WTC11 (cell line): ENCODE measurements at regions not wholly inside any gene's neighbourhood (a gene's known extent, or its start where the extent isn't known, plus 50 kb on each side); places are given as distances from the start of the nearest gene placed in this dataset.

ENCODE experiments used
- ATAC-seq: fragments of 200-7000 bp; cut with Tn5 transposase; 2 replicates; pipeline ENCODE4 v1.10.0; 2021; ENCODE audit warnings: mild to moderate bottlenecking, moderate library complexity
- CTCF ChIA-PET: fragments of 300-600 bp; sonication (Branson Sonifier 250); formaldehyde crosslinking; loops from one replicate; lab custom pipeline; 2021; ENCODE audit warnings: antibody characterized with exemption; lab: Charles Lee
- POLR2A ChIA-PET: fragments of 350-600 bp; sonication (Branson Sonifier 250); formaldehyde crosslinking; loops from one replicate; lab custom pipeline; 2021; ENCODE audit warnings: antibody characterized with exemption; lab: Charles Lee
- DNase-seq: peaks from one replicate; pipeline ENCODE4 v3.0.0; 2021; ENCODE audit warnings: low spot score
- H3K27ac Mint-ChIP-seq: 2 replicates; pipeline ENCODE4 v1.8.0; 2021; ENCODE audit warnings: mixed read lengths
- H3K27me3 Mint-ChIP-seq: 2 replicates; pipeline ENCODE4 v1.8.0; 2021; ENCODE audit warnings: low read depth, mild to moderate bottlenecking, moderate library complexity, mixed read lengths
- H3K36me3 Mint-ChIP-seq: 2 replicates; pipeline ENCODE4 v1.8.0; 2021; ENCODE audit warnings: mixed read lengths
- H3K4me1 Mint-ChIP-seq: 2 replicates; pipeline ENCODE4 v1.8.0; 2022; ENCODE audit warnings: mixed read lengths
- H3K4me3 Mint-ChIP-seq: 2 replicates; pipeline ENCODE4 v1.8.0; 2021; ENCODE audit warnings: mild to moderate bottlenecking, moderate library complexity, mixed read lengths
- H3K9me3 Mint-ChIP-seq: 2 replicates; pipeline ENCODE4 v1.8.0; 2021; ENCODE audit warnings: mixed read lengths
- ATF3 ChIP-seq: sonication (generic); formaldehyde crosslinking; conservative IDR thresholded peaks from 2 replicates; pipeline ENCODE4 v1.8.1; 2022; ENCODE audit warnings: mild to moderate bottlenecking, missing genetic modification reagents
- FOXP1 ChIP-seq: sonication (generic); formaldehyde crosslinking; IDR thresholded peaks from 2 replicates; pipeline ENCODE4 v1.8.0; 2022; ENCODE audit warnings: missing genetic modification reagents, mild to moderate bottlenecking, moderate library complexity, borderline replicate concordance
- FOXP4 ChIP-seq: sonication (generic); formaldehyde crosslinking; IDR thresholded peaks from 2 replicates; pipeline ENCODE4 v1.8.0; 2022; ENCODE audit warnings: mild to moderate bottlenecking, missing genetic modification reagents
- GTF2I ChIP-seq: fragments of 250-450 bp; sonication (Bioruptor Pico); conservative IDR thresholded peaks from 2 replicates; pipeline ENCODE4 v1.4.0; 2021; ENCODE audit warnings: mild to moderate bottlenecking
- MAX ChIP-seq: sonication (generic); formaldehyde crosslinking; IDR thresholded peaks from 2 replicates; pipeline ENCODE4 v1.8.0; 2022; ENCODE audit warnings: mild to moderate bottlenecking, missing genetic modification reagents
- MYBL2 ChIP-seq: sonication (generic); formaldehyde crosslinking; IDR thresholded peaks from 2 replicates; pipeline ENCODE4 v1.8.1; 2023; ENCODE audit warnings: mild to moderate bottlenecking, moderate library complexity, missing genetic modification reagents
- NFYB ChIP-seq: sonication (generic); formaldehyde crosslinking; conservative IDR thresholded peaks from 2 replicates; pipeline ENCODE4 v1.8.0; 2022; ENCODE audit warnings: low read depth, missing genetic modification reagents
- NR3C1 ChIP-seq: sonication (generic); formaldehyde crosslinking; conservative IDR thresholded peaks from 2 replicates; pipeline ENCODE4 v1.8.1; 2023; ENCODE audit warnings: low read depth, mild to moderate bottlenecking, missing genetic modification reagents
- OVOL2 ChIP-seq: fragments of 250-450 bp; sonication (Bioruptor Pico); IDR thresholded peaks from 2 replicates; pipeline ENCODE4 v1.9.0; 2021; ENCODE audit warnings: mild to moderate bottlenecking, borderline replicate concordance
- RORB ChIP-seq: fragments of 250-450 bp; sonication (Bioruptor Pico); IDR thresholded peaks from 2 replicates; pipeline ENCODE4 v1.9.0; 2021; ENCODE audit warnings: mild to moderate bottlenecking
- SMAD4 ChIP-seq: sonication (generic); formaldehyde crosslinking; IDR thresholded peaks from 2 replicates; pipeline ENCODE4 v1.8.0; 2022; ENCODE audit warnings: mild to moderate bottlenecking, missing genetic modification reagents
- SP1 ChIP-seq: sonication (generic); formaldehyde crosslinking; conservative IDR thresholded peaks from 2 replicates; pipeline ENCODE4 v1.8.1; 2022; ENCODE audit warnings: missing genetic modification reagents
- TCF7 ChIP-seq: sonication (generic); formaldehyde crosslinking; IDR thresholded peaks from 2 replicates; pipeline ENCODE4 v1.8.0; 2022; ENCODE audit warnings: mild to moderate bottlenecking, low read depth, missing genetic modification reagents, moderate library complexity
- ZNF138 ChIP-seq: sonication (generic); formaldehyde crosslinking; conservative IDR thresholded peaks from 2 replicates; pipeline ENCODE4 v1.8.1; 2022; ENCODE audit warnings: mild to moderate bottlenecking, moderate library complexity, missing genetic modification reagents
- ZNF416 ChIP-seq: fragments of 250-450 bp; sonication (Bioruptor Pico); IDR thresholded peaks from 2 replicates; pipeline ENCODE4 v1.9.0; 2021; ENCODE audit warnings: mild to moderate bottlenecking, inconsistent platforms
- ZNF532 ChIP-seq: fragments of 250-450 bp; sonication (Bioruptor Pico); IDR thresholded peaks from 2 replicates; pipeline ENCODE4 v1.9.0; 2021; ENCODE audit warnings: mild to moderate bottlenecking, borderline replicate concordance
- TF ChIP-seq, protein P1 (sequence below): fragments of 250-450 bp; sonication (Bioruptor Pico); conservative IDR thresholded peaks from 2 replicates; pipeline ENCODE4 v1.9.0; 2021; ENCODE audit warnings: mild to moderate bottlenecking
- TF ChIP-seq, protein P2 (sequence below): sonication (generic); formaldehyde crosslinking; IDR thresholded peaks from 2 replicates; pipeline ENCODE4 v1.8.1; 2022; ENCODE audit warnings: low read depth, missing genetic modification reagents, borderline replicate concordance
- TF ChIP-seq, protein P3 (sequence below): fragments of 250-450 bp; sonication (Bioruptor Pico); IDR thresholded peaks from 2 replicates; pipeline ENCODE4 v1.9.0; 2021; ENCODE audit warnings: mild to moderate bottlenecking

- no peak for TF ChIP-seq NR3C1
- TF ChIP-seq FOXP4 (CRISPR knock-in tag), result peak; percentile 40; the same call in 1 of the 2 replicates
- TF ChIP-seq, protein P1, sequence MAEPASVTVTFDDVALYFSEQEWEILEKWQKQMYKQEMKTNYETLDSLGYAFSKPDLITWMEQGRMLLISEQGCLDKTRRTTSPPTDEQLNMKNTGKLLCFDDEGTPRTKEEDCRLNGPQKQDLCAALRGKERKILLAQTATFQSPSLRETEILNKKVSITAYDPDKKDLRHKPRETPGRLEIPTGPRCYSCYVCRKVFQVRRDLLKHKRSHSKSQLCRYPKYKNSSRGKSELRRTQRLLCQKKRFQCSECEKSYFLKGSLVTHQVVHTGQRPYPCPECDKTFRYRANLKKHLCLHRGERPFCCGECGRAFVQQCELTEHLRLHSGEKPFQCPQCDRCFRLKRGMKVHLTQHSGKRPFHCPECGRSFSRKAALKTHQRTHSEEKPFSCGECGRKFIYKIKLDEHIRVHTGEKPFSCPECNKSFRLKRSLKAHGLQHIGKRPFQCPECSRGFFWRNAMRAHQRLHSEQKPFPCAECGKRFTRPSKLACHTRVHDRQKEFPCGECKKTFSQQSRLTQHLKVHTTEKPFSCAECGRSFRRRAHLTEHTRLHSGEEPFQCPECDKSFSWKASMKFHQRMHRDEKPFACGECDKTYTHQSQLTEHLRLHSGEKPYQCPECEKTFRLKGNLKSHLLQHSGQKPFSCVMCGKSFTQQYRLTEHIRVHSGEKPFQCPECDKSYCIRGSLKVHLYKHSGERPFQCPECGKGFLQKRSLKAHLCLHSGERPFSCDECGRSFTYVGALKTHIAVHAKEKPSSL (CRISPR knock-in tag), result no peak
- TF ChIP-seq OVOL2 (CRISPR knock-in tag), result no peak
- TF ChIP-seq ZNF138 (CRISPR knock-in tag), result no peak
- no peak for TF ChIP-seq ZNF416 (CRISPR knock-in tag)
- peak; percentile 35; the same call in 1 of the 2 replicates for TF ChIP-seq FOXP1
- TF ChIP-seq TCF7 (CRISPR knock-in tag), result peak; percentile 55; the same call in 1 of the 2 replicates
- TF ChIP-seq SP1 (CRISPR knock-in tag), result 0 out of 2 replicates have a peak, but pooled peaks have one; percentile 40
- no peak for TF ChIP-seq GTF2I (CRISPR knock-in tag)
- TF ChIP-seq, protein P2, sequence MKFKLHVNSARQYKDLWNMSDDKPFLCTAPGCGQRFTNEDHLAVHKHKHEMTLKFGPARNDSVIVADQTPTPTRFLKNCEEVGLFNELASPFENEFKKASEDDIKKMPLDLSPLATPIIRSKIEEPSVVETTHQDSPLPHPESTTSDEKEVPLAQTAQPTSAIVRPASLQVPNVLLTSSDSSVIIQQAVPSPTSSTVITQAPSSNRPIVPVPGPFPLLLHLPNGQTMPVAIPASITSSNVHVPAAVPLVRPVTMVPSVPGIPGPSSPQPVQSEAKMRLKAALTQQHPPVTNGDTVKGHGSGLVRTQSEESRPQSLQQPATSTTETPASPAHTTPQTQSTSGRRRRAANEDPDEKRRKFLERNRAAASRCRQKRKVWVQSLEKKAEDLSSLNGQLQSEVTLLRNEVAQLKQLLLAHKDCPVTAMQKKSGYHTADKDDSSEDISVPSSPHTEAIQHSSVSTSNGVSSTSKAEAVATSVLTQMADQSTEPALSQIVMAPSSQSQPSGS, result no peak
- TF ChIP-seq ATF3 (CRISPR knock-in tag), result no peak
- TF ChIP-seq MAX, result peak; percentile 93
These were observed 201.2 kb upstream of the GAS1 start (continued) for GRCh38 chr9:87148331-87149104.

GRCh38 chr9:87149799-87150198 lies 202.5 kb upstream of the GAS1 start:
- Mint-ChIP-seq H3K36me3 (0 out of 2 replicates have a peak, but pooled peaks cover 3% of the 10 kb centered on the region), H3K4me3 (no peak overlapping the region)
- no peak for DNase-seq
- CTCF ChIA-PET, result no interaction called here
- POLR2A ChIA-PET, result no interaction called here
- TF ChIP-seq SMAD4 (CRISPR knock-in tag) (no peak), ZNF532 (no peak), ATF3 (CRISPR knock-in tag) (no peak), MYBL2 (CRISPR knock-in tag) (no peak), RORB (no peak), NFYB (no peak)
- TF ChIP-seq, protein P3, sequence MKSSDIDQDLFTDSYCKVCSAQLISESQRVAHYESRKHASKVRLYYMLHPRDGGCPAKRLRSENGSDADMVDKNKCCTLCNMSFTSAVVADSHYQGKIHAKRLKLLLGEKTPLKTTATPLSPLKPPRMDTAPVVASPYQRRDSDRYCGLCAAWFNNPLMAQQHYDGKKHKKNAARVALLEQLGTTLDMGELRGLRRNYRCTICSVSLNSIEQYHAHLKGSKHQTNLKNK (CRISPR knock-in tag), result no peak
- TF ChIP-seq, all 79 proteins: peak for 0
- H3K9me3 Mint-ChIP-seq, result no peaks in the 10 kb centered on the region
- H3K27ac Mint-ChIP-seq, result no peak overlapping the region
- H3K4me1 Mint-ChIP-seq, result peaks cover 16% of the 10 kb centered on the region
- no peak for ATAC-seq
- H3K27me3 Mint-ChIP-seq, result peaks cover 39% of the 10 kb centered on the region
